Gastroesophageal sphincter (tissue), 4 donors: ENCODE measurements at regions not wholly inside any gene's neighbourhood (a gene's known extent, or its start where the extent isn't known, plus 50 kb on each side); places are given as distances from the start of the nearest gene placed in this dataset.

ENCODE experiments used
- ATAC-seq: fragments of 150-250 bp; one replicate; pipeline ENCODE4 v1.9.1; 2016; ENCODE audit warnings: mild to moderate bottlenecking, moderate library complexity
- H3K27ac ChIP-seq, 4 donors: fragments of 200-600 bp; sonication (generic) in 3 of 4; 1 replicate in 3 of 4; 2 replicates in 1 of 4; pipeline ENCODE4 v1.5.1; 2016 to 2019
- H3K27me3 ChIP-seq: fragments of 200-600 bp; sonication (generic); one replicate; pipeline ENCODE4 v1.5.1; 2019
- H3K36me3 ChIP-seq, 2 donors: fragments of 200-600 bp; sonication (generic); one replicate each; pipeline ENCODE4 v1.5.1; 2019; ENCODE audit warnings: control low read depth in 1 of 2
- H3K4me1 ChIP-seq, 3 donors: fragments of 200-600 bp; sonication (generic); 1 replicate in 2 of 3; 2 replicates in 1 of 3; pipeline ENCODE4 v1.5.1; 2016 to 2019; ENCODE audit warnings: control low read depth in 2 of 3
- H3K4me3 ChIP-seq, 2 donors: fragments of 200-600 bp; sonication (generic); one replicate each; pipeline ENCODE4 v1.5.1; 2019; ENCODE audit warnings: mild to moderate bottlenecking in 1 of 2, moderate library complexity in 1 of 2
- H3K9me3 ChIP-seq, 3 donors: fragments of 200-600 bp; sonication (generic); one replicate each; pipeline ENCODE4 v1.5.1; 2017 to 2019; ENCODE audit warnings: control low read depth in 2 of 3
- EP300 ChIP-seq: sonication (generic); formaldehyde crosslinking; IDR thresholded peaks from one replicate; pipeline ENCODE4 v1.6.1; 2017; ENCODE audit warnings: antibody characterized with exemption, mild to moderate bottlenecking
- POLR2A ChIP-seq, 2 donors: fragments of 450-650 bp; IDR thresholded peaks; one replicate each; pipeline ENCODE4 v1.6.1; 2017; ENCODE audit warnings: antibody characterized with exemption in 2 of 2, mild to moderate bottlenecking in 2 of 2, moderate library complexity in 1 of 2
- POLR2AphosphoS5 ChIP-seq: sonication (generic); formaldehyde crosslinking; IDR thresholded peaks from one replicate; pipeline ENCODE4 v1.6.1; 2017; ENCODE audit warnings: antibody characterized with exemption
- WGBS, 2 donors: methylation state at CpG; one replicate each; pipeline ENCODE4 v1.1.5; 2018; ENCODE audit warnings: low coverage in 1 of 2; 5-methylcytosine and 5-hydroxymethylcytosine counted together
- TF ChIP-seq, protein P1 (sequence below), 4 experiments: fragments of 200-600 bp in 2 of 4; fragments of 450-650 bp in 2 of 4; sonication (generic) in 1 of 4; IDR thresholded peaks; one replicate each; pipeline ENCODE4 v1.5.1; 2017 to 2019; ENCODE audit warnings: antibody characterized with exemption in 4 of 4, mild to moderate bottlenecking in 2 of 4, moderate library complexity in 2 of 4

DNA sequence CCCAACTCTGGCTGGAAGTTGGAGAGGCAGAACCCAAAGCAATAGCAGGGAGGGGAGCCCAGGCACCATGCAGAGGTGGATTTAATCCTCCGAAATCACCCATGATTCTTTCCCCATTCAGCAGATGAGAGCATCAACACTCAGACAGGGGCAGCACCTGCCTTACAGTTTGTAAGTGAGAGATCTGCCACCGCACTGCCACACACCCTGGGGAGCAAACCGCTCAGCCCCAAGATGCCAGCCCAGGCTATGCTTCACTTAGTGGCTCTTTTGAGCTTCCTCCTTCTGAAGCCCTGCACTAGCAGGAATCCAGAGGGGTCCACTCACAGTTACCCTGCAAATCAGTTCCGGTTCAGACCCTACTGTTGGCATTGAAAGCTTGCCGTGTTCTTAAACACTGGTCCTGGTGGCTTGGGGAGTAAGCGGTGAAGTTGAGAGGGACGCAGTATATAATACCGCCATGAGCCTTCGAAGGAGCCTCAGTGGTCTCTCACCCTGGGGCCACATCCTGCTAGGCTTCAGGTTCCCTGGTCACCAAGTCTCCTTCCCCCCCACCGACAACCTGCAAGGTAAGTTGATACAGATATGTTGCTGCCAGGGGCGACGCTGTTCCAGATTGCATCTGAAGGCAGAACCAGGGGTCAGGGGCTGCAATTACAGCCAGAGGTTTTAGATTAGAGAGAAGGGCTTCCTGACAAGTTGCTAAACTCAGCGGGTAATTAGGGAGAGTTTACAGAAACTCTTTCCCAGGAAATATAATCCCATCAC is 72.0 kb upstream of the CCND2 start:
- 70 to 90% methylated on average over 2 to 8 of the region's 13 CpGs for WGBS, 2 donors
- no peak overlapping the region for H3K27ac ChIP-seq

DNA sequence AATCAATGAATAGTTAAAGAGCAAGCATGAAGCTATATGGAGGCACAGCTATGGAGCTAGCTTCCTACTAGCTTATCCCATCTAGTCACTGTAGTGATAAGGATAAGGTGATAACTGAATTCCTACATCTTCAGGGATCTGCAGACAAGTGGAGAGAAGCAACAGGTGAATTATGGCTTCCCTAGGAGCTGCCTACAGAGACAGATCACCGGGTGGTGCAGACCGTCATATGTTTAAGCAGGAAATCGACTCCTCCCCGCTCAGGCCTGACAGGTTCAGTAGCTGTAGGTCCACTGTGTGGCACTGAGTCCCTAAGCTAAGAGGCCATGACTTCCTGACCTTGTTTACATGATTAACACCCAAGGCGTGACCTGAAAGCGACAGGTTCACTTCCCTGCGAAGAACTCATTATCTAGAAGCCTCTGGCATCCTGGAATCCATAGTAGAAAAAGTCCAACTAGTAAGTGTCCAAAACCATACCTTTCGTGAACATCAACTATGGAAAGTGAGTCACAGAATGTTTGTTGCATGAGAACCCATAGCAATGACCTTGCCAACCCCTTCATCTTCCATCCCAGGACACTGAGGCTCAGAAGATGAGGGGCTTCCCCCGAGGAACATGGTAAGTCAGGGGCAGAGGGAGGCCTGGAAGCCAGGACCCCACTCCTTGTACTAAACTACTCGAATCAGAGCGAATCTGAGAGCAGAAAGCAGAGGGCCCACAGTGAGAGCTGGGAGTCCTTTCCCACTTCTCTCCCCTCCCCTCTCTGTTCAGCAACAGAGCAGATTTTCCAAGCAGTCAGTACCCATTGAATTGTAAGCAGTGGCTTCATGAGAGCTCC is 75.4 kb upstream of the CCND2 start:
- no peak for ATAC-seq
- Histone ChIP-seq H3K27me3 (peaks cover 37% of the 10 kb centered on the region), H3K36me3 (no peaks in the 10 kb centered on the region), H3K4me3 (no peak overlapping the region), H3K9me3 (no peaks in the 10 kb centered on the region), H3K4me1 (no peaks in the 10 kb centered on the region), H3K27ac (no peak overlapping the region)
- 72 to 86% methylated on average over 5 to 8 of the region's 11 CpGs for WGBS, 2 donors
- TF ChIP-seq EP300 (no peak), POLR2A (IDR thresholded peaks at IDR 0.05) (no peak), POLR2AphosphoS5 (no peak)
- TF ChIP-seq, protein P1, sequence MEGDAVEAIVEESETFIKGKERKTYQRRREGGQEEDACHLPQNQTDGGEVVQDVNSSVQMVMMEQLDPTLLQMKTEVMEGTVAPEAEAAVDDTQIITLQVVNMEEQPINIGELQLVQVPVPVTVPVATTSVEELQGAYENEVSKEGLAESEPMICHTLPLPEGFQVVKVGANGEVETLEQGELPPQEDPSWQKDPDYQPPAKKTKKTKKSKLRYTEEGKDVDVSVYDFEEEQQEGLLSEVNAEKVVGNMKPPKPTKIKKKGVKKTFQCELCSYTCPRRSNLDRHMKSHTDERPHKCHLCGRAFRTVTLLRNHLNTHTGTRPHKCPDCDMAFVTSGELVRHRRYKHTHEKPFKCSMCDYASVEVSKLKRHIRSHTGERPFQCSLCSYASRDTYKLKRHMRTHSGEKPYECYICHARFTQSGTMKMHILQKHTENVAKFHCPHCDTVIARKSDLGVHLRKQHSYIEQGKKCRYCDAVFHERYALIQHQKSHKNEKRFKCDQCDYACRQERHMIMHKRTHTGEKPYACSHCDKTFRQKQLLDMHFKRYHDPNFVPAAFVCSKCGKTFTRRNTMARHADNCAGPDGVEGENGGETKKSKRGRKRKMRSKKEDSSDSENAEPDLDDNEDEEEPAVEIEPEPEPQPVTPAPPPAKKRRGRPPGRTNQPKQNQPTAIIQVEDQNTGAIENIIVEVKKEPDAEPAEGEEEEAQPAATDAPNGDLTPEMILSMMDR (IDR thresholded peaks at IDR 0.05) = no peak

More for the DNA sequence above, 72.0 kb upstream of the CCND2 start:
- no peak overlapping the region for H3K4me3 ChIP-seq
- H3K27me3 ChIP-seq = peaks cover 43% of the 10 kb centered on the region
- ATAC-seq = no peak
- H3K36me3 ChIP-seq = no peaks in the 10 kb centered on the region
- H3K9me3 ChIP-seq = no peaks in the 10 kb centered on the region
- no peak for TF ChIP-seq POLR2A (IDR thresholded peaks at IDR 0.05)
- TF ChIP-seq, protein P1 (IDR thresholded peaks at IDR 0.05) = no peak
- TF ChIP-seq EP300 = no peak
- TF ChIP-seq POLR2AphosphoS5 = no peak
- no peaks in the 10 kb centered on the region for H3K4me1 ChIP-seq

DNA sequence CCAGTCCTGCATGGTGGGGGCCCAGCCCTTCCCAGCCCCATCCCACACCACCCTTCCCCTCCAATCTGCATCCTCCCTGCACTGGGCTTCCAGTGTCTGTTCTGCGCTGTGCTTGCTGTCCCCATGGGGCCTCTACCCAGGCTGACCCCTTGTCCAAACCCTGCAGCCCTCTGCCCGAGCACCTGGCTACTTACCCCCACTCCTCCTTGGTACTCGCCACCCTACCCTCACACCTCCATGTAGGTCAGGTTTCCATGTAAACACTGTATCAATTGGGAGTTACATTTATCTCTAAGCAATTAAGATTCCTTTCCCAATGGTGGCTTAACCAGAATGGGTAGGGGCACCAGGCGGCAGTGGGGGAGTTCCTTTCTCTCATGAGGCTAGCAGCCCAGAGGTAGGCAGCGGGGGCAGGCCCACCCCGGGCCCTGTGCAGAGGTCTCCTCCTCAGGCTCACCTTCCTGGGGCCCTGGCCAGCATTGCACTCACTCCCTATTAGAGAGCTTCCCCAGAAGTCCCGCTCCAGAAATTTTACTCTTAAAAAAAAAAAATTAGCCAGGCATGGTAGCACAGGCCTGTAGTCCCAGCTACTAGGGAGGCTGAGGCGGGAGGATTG is 76.6 kb upstream of the CCND2 start:
- peaks cover 43% of the 10 kb centered on the region for H3K27me3 ChIP-seq
- 80 to 93% methylated on average over 2 to 4 of the region's 8 CpGs for WGBS, 2 donors
- TF ChIP-seq POLR2AphosphoS5 (no peak), POLR2A (IDR thresholded peaks at IDR 0.05) (no peak), EP300 (no peak)
- TF ChIP-seq, protein P1 (IDR thresholded peaks at IDR 0.05) = no peak
- no peaks in the 10 kb centered on the region for H3K36me3 ChIP-seq
- H3K4me3 ChIP-seq = no peak overlapping the region
- H3K27ac ChIP-seq = no peak overlapping the region
- H3K9me3 ChIP-seq = no peaks in the 10 kb centered on the region
- ATAC-seq = no peak
- H3K4me1 ChIP-seq = no peaks in the 10 kb centered on the region

DNA sequence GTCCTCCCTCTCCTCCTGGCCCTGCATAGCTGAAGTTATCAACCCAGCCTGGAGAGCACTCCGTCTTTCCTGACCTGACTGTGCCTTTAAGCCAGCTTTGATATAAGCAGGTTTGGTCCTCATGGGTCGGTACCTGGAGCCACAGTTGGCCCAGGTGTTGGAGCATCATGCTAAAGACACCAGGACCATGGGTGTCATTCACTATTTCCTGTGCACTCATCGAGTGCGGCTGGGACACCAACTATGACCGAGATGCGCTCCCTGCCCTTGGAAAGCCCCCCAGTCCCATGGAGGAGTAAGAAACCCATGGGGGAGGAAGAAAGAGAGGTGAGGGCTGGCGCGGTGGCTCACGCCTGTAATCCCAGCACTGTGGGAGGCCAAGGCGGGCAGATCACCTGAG is 78.9 kb upstream of the CCND2 start:
- TF ChIP-seq EP300 (no peak), POLR2AphosphoS5 (no peak)
- Histone ChIP-seq H3K4me1 (no peaks in the 10 kb centered on the region), H3K9me3 (no peaks in the 10 kb centered on the region), H3K4me3 (no peak overlapping the region), H3K27ac (no peak overlapping the region), H3K36me3 (no peaks in the 10 kb centered on the region), H3K27me3 (peaks cover 26% of the 10 kb centered on the region)
- WGBS, 2 donors = 67 to 95% methylated on average over 4 of the region's 10 CpGs
- no peak for ATAC-seq

DNA sequence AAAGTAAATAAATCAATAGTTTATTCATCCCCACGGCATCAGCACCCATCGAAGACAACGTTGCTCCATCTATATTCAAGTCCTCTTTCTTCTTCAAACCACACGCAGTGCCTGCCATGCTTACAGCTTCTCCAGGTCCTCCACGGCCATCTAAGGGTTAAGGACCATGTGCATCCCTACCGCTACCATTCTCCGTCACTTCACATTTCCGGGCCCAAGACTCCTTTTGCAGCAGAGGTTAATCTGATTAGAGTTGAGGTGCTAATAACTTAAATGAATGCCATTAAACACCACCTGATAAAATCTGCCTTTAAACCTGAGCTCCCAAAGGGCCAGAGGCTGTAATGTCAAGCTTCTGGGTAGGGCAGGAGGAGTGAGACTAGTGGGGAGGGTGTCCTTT is 79.7 kb upstream of the CCND2 start:
- 26 to 38% methylated on average over 5 to 8 of the region's 8 CpGs for WGBS, 2 donors
- Histone ChIP-seq H3K27ac (no peak overlapping the region), H3K4me1 (no peaks in the 10 kb centered on the region), H3K4me3 (no peak overlapping the region), H3K27me3 (peaks cover 25% of the 10 kb centered on the region), H3K36me3 (no peaks in the 10 kb centered on the region), H3K9me3 (no peaks in the 10 kb centered on the region)
- ATAC-seq = no peak
- no peak for TF ChIP-seq POLR2A (IDR thresholded peaks at IDR 0.05)
- no peak for TF ChIP-seq EP300
- TF ChIP-seq, protein P1 (IDR thresholded peaks at IDR 0.05) = no peak
- TF ChIP-seq POLR2AphosphoS5 = no peak
